Prostate gland (tissue), 2 donors: ENCODE measurements at regions not wholly inside any gene's neighbourhood (a gene's known extent, or its start where the extent isn't known, plus 50 kb on each side); places are given as distances from the start of the nearest gene placed in this dataset.

Source experiments
- DNase-seq: peaks from one replicate; pipeline ENCODE4 v3.0.0-alpha.2; 2019; ENCODE audit warnings: low spot score
- H3K27ac ChIP-seq, 2 donors: fragments of 200-600 bp; sonication (generic); 2 replicates each; pipeline ENCODE4 v1.5.1; 2017 to 2019
- H3K27me3 ChIP-seq: fragments of 200-600 bp; sonication (generic); replicated peaks from 2 replicates; pipeline ENCODE4 v1.5.1; 2019; ENCODE audit not compliant: insufficient read depth
- H3K36me3 ChIP-seq, 2 donors: fragments of 200-600 bp; sonication (generic); 1 replicate in 1 of 2; 2 replicates in 1 of 2; pipeline versions ENCODE4 v1.5.1 to v1.8.1; 2017 to 2019
- H3K4me1 ChIP-seq: fragments of 200-600 bp; sonication (generic); replicated peaks from 2 replicates; pipeline ENCODE4 v1.5.1; 2019
- H3K4me3 ChIP-seq, 2 donors: fragments of 200-600 bp; sonication (generic); 2 replicates each; pipeline ENCODE4 v1.5.1; 2017 to 2019
- H3K9me3 ChIP-seq: fragments of 200-600 bp; sonication (generic); 2 replicates; pipeline ENCODE4 v1.5.1; 2017
- CTCF ChIP-seq, 4 experiments: fragments of 200-600 bp in 2 of 4; fragments of 450-650 bp in 2 of 4; sonication (generic) in 2 of 4; IDR thresholded peaks; 1 replicate in 3 of 4; 2 replicates in 1 of 4; pipeline ENCODE4 v1.5.1; 2016 to 2019; ENCODE audit warnings: antibody characterized with exemption in 4 of 4, mild to moderate bottlenecking in 2 of 4, moderate library complexity in 2 of 4
- POLR2A ChIP-seq: fragments of 450-650 bp; IDR thresholded peaks from one replicate; pipeline ENCODE4 v1.6.1; 2016; ENCODE audit warnings: antibody characterized with exemption, mild to moderate bottlenecking
- POLR2AphosphoS5 ChIP-seq: sonication (generic); formaldehyde crosslinking; IDR thresholded peaks from one replicate; pipeline ENCODE4 v1.6.1; 2017; ENCODE audit warnings: antibody characterized with exemption
- WGBS: methylation state at CpG from one replicate; pipeline ENCODE4 v1.1.5; 2018; 5-methylcytosine and 5-hydroxymethylcytosine counted together
- intact Hi-C: fragments of 100-400 bp; cut with DNase I; formaldehyde crosslinking; loops from one replicate; pipeline ENCODE4 v1.14.2; 2022

- intact Hi-C loops, result no loop called here
- Histone ChIP-seq H3K27me3 (no peaks in the 10 kb centered on the region), H3K4me1 (no peaks in the 10 kb centered on the region), H3K36me3 (no peaks in the 10 kb centered on the region), H3K27ac (no peak overlapping the region), H3K4me3 (no peak overlapping the region), H3K9me3 (no peaks in the 10 kb centered on the region)
- no peak for DNase-seq
- no peak for TF ChIP-seq POLR2A
- TF ChIP-seq POLR2AphosphoS5, result no peak
Measured at GRCh38 chr4:58551676-58552075, 1441.5 kb upstream of the IGFBP7 start.

GRCh38 chr4:58543465-58543864 is 1433.3 kb upstream of the IGFBP7 start:
- Histone ChIP-seq H3K36me3 (no peaks in the 10 kb centered on the region), H3K4me1 (no peaks in the 10 kb centered on the region), H3K27ac (no peak overlapping the region), H3K27me3 (no peaks in the 10 kb centered on the region), H3K4me3 (no peak overlapping the region), H3K9me3 (no peaks in the 10 kb centered on the region)
- no peak for DNase-seq
- intact Hi-C loops, result no loop called here
- TF ChIP-seq POLR2A (no peak), CTCF (IDR thresholded peaks at IDR 0.05) (no peak), POLR2AphosphoS5 (no peak)
- 91% methylated on average over 1 of the region's 1 CpG for WGBS

- no peaks in the 10 kb centered on the region for H3K9me3 ChIP-seq
- no peak overlapping the region for H3K27ac ChIP-seq
- no peaks in the 10 kb centered on the region for H3K4me1 ChIP-seq
- 68% methylated on average over 1 of the region's 1 CpG for WGBS
- intact Hi-C loops, result no loop called here
- no peak for DNase-seq
- no peaks in the 10 kb centered on the region for H3K27me3 ChIP-seq
- no peak overlapping the region for H3K4me3 ChIP-seq
- H3K36me3 ChIP-seq, result no peaks in the 10 kb centered on the region
- TF ChIP-seq CTCF (IDR thresholded peaks at IDR 0.05) (no peak), POLR2AphosphoS5 (no peak)
Measured at GRCh38 chr4:58541926-58542325, 1431.7 kb upstream of the IGFBP7 start.

GRCh38 chr4:58522765-58523382 is 1412.7 kb upstream of the IGFBP7 start:
- intact Hi-C loops, result no loop called here
- no peaks in the 10 kb centered on the region for H3K36me3 ChIP-seq
- WGBS, result 51% methylated on average over 2 of the region's 2 CpGs

GRCh38 chr4:58515226-58515625 is 1405.0 kb upstream of the IGFBP7 start:
- H3K27me3 ChIP-seq, result no peaks in the 10 kb centered on the region
- H3K4me1 ChIP-seq, result no peaks in the 10 kb centered on the region
- TF ChIP-seq POLR2AphosphoS5 (no peak), CTCF (IDR thresholded peaks at IDR 0.05) (no peak)
- no peak overlapping the region for H3K27ac ChIP-seq
- H3K9me3 ChIP-seq, result no peaks in the 10 kb centered on the region
- no peaks in the 10 kb centered on the region for H3K36me3 ChIP-seq
- no peak for DNase-seq
- 30% methylated on average over 1 of the region's 1 CpG for WGBS
- no peak overlapping the region for H3K4me3 ChIP-seq
- intact Hi-C loops, result no loop called here

More at GRCh38 chr4:58522765-58523382, 1412.7 kb upstream of the IGFBP7 start:
- TF ChIP-seq CTCF (IDR thresholded peaks at IDR 0.05) (no peak), POLR2A (no peak), POLR2AphosphoS5 (no peak)
- H3K27me3 ChIP-seq, result no peaks in the 10 kb centered on the region
- no peaks in the 10 kb centered on the region for H3K4me1 ChIP-seq
- no peak overlapping the region for H3K4me3 ChIP-seq
- no peak overlapping the region for H3K27ac ChIP-seq
- DNase-seq, result no peak
- H3K9me3 ChIP-seq, result no peaks in the 10 kb centered on the region
